Activated naive CD8-positive, alpha-beta T cell treated with anti-CD3 and anti-CD28 coated beads, Interleukin-2, amount 10 ng/mL, durations not matched to agents 7 days and 5 days (primary cell): ENCODE measurements at regions not wholly inside any gene's neighbourhood (a gene's known extent, or its start where the extent isn't known, plus 50 kb on each side); places are given as distances from the start of the nearest gene placed in this dataset.

Experiments used
- ATAC-seq: fragments of 150-1000 bp; cut with Tn5 transposase; one replicate; pipeline ENCODE4 v1.10.0; 2021; ENCODE audit warnings: low read depth, moderate library complexity
- POLR2A ChIA-PET: fragments of 350-600 bp; sonication (Branson Sonifier 250); formaldehyde crosslinking; loops from one replicate; lab custom pipeline; 2021; ENCODE audit warnings: antibody characterized with exemption; lab: Charles Lee
- DNase-seq: peaks from one replicate; pipeline ENCODE4 v3.0.0; 2021
- H3K27ac Mint-ChIP-seq: one replicate; pipeline ENCODE4 v1.8.0; 2022; ENCODE audit warnings: mild to moderate bottlenecking, mixed read lengths
- H3K27me3 Mint-ChIP-seq: one replicate; pipeline ENCODE4 v1.8.0; 2022; ENCODE audit warnings: mild to moderate bottlenecking, moderate library complexity, mixed read lengths
- H3K36me3 Mint-ChIP-seq: one replicate; pipeline ENCODE4 v1.8.0; 2021; ENCODE audit warnings: mild to moderate bottlenecking, mixed read lengths
- H3K4me1 Mint-ChIP-seq: one replicate; pipeline ENCODE4 v1.8.0; 2021; ENCODE audit warnings: mixed read lengths
- H3K4me3 Mint-ChIP-seq: one replicate; pipeline ENCODE4 v1.8.0; 2022; ENCODE audit warnings: mild to moderate bottlenecking, moderate library complexity, mixed read lengths
- H3K9me3 Mint-ChIP-seq: one replicate; pipeline ENCODE4 v1.8.0; 2021; ENCODE audit warnings: mixed read lengths

DNA sequence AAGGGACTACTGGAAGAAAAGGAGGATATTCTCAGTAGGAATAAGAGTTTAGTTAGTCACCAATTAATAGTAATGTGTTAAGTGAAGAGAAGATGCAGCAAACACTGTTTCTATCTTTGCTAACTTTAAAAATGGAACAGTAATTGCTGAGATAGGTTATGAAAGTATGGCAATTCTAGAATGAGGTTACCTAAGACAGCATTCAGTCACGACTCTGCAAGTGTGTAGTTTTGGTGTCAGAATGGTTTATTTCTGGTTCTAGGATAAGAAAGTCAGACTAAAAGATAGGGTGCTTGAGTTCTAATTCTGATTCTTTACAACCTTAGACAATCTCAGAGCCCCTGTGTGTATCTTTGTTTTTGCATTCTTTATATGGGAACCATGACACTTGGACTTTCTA lies 138.1 kb downstream of the POU4F1 start:
- H3K4me3 Mint-ChIP-seq: no peak overlapping the region
- no peak overlapping the region for H3K27ac Mint-ChIP-seq
- POLR2A ChIA-PET: no interaction called here
- H3K4me1 Mint-ChIP-seq: no peaks in the 10 kb centered on the region
- H3K27me3 Mint-ChIP-seq: peaks cover under 1% of the 10 kb centered on the region
- no peaks in the 10 kb centered on the region for H3K36me3 Mint-ChIP-seq
- H3K9me3 Mint-ChIP-seq: no peaks in the 10 kb centered on the region
- DNase-seq (no peak), ATAC-seq (no peak)

DNA sequence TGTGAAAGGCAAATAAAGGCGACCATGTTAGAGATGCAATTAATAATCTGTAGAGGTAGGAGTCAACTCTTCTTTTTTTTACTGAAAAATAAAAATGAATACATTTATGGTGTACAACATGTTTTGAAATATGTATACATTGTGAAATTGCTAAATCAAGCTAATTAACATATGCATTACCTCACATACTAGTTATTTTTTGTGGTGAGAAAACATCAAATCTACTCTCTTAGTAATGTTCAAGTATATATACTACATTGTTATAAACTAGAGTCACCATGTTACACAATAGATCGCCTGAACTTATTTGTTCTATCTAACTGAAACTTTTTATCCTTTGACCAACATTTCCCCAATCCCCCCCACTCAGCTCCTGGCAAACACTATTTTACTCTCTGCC lies 143.2 kb downstream of the POU4F1 start:
- no peak for ATAC-seq
- H3K4me3 Mint-ChIP-seq: no peak overlapping the region

DNA sequence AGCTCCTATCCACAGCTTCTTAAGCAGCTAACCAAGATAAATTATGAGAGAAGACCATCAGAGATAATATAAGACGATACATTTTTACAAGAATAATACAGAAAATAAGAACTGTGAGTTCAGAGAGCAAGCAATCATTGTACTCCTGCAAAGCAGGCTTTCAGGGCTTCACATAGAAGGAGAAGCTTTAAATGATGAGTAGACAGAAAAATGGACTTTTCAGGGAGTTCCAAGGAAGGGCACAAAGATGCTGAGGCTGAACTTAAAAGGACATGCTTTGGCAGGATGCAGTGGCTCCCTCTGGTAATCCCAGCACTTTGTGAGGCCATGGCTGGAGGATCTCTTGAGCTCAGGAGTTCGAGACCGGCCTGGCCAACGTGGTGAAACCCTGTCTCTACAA lies 159.5 kb downstream of the POU4F1 start:
- Mint-ChIP-seq H3K4me3 (no peak overlapping the region), H3K27ac (no peak overlapping the region), H3K4me1 (no peaks in the 10 kb centered on the region), H3K9me3 (no peaks in the 10 kb centered on the region), H3K36me3 (no peaks in the 10 kb centered on the region), H3K27me3 (no peaks in the 10 kb centered on the region)
- no peak for DNase-seq
- POLR2A ChIA-PET: interaction anchor here (0.7 kb wide), 1 partner anchor 1442 kb away, joined by 5 read pairs; no protein-coding TSS in a partner anchor
- ATAC-seq: no peak

More for the DNA sequence above, 143.2 kb downstream of the POU4F1 start:
- no peaks in the 10 kb centered on the region for H3K36me3 Mint-ChIP-seq
- H3K27ac Mint-ChIP-seq: no peak overlapping the region
- POLR2A ChIA-PET: no interaction called here
- H3K9me3 Mint-ChIP-seq: peaks cover 3% of the 10 kb centered on the region
- H3K27me3 Mint-ChIP-seq: no peaks in the 10 kb centered on the region
- no peak for DNase-seq
- no peaks in the 10 kb centered on the region for H3K4me1 Mint-ChIP-seq

DNA sequence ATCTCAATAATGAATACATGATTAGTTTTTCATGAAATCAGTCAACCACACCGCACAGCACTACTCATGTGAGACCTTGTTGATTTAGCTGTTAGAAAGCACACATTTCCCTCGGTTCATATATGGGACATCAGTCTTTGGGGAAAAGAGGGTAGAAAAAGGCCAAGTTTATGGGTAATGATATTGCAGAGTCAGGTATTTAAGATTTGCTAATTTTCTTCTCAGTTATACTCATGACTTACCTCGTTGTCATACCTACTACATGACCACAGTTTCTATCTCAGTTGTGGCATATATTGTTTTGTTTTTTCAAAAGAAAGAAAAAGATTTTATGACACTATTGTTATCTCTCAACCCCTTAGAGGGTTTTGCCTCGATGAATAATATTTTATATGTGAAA lies 165.6 kb downstream of the POU4F1 start:
- H3K4me1 Mint-ChIP-seq: no peaks in the 10 kb centered on the region
- no peaks in the 10 kb centered on the region for H3K36me3 Mint-ChIP-seq
- ATAC-seq: no peak
- H3K4me3 Mint-ChIP-seq: no peak overlapping the region
- H3K9me3 Mint-ChIP-seq: no peaks in the 10 kb centered on the region
- H3K27me3 Mint-ChIP-seq: peaks cover 2% of the 10 kb centered on the region
- no peak for DNase-seq
- H3K27ac Mint-ChIP-seq: no peak overlapping the region
- POLR2A ChIA-PET: no interaction called here

DNA sequence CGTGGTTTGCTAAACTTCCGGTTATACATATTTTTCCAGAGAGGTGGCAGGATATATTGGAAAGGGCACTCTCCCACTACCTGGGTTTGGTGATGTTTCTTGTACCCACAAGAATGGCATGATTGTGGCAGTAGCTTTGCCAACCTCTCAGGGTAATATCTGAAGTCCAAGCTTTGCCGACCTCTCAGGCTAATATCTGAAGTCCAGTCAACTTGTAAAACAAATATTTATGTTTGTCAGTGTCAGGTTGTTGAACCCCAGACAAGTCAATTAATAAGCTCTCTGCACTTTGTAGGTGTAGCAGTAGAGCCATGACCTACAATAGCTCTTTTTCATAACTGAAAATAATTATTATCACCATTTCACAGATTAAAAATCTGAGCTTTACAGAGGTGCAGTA lies 167.0 kb downstream of the POU4F1 start:
- no peak for DNase-seq
- no peak overlapping the region for H3K4me3 Mint-ChIP-seq
- no peaks in the 10 kb centered on the region for H3K4me1 Mint-ChIP-seq
- POLR2A ChIA-PET: no interaction called here
- H3K27me3 Mint-ChIP-seq: peaks cover 2% of the 10 kb centered on the region
- no peaks in the 10 kb centered on the region for H3K9me3 Mint-ChIP-seq
- H3K36me3 Mint-ChIP-seq: no peaks in the 10 kb centered on the region
- H3K27ac Mint-ChIP-seq: no peak overlapping the region
- no peak for ATAC-seq

DNA sequence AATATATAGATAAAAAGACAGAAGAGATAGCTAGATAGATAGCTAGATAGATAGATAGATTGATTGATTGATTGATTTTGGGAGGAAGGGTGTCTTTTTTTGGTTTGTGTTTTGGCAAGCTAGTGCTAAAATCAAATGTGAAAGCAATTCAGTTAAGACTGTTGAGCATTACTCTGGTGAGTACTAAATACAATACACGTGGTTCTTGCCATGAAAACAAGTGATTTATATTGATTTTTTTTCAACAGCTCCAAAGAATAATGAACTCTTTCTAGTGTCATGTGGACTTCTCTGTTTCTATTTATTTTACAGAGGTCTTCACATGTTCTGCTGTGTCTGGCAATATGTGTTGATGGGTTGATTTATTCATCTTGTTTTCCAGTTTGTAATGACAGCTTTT lies 172.0 kb downstream of the POU4F1 start:
- Mint-ChIP-seq H3K27ac (no peak overlapping the region), H3K27me3 (peaks cover 2% of the 10 kb centered on the region), H3K36me3 (no peaks in the 10 kb centered on the region), H3K4me3 (no peak overlapping the region), H3K9me3 (no peaks in the 10 kb centered on the region), H3K4me1 (no peaks in the 10 kb centered on the region)
- DNase-seq (no peak), ATAC-seq (no peak)
- POLR2A ChIA-PET: no interaction called here

DNA sequence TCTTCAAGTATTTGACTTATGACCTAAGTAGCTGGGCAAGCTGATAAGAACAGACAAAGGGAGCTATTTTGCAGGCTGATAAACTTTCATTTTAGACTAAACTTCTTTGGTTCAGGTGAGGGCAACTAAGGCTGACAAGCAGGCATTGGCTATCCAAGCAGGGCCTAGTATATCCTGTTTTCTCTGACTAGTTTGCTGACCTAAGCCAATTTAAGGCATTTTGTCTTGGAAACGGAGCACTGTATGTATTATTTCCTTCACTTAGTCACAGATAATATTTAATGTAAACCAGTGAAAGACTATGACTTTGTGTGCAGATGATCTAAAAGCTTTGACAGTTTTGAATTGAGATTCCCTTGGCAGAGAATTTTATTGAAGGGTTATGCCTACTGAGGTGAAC lies 172.5 kb downstream of the POU4F1 start:
- no peaks in the 10 kb centered on the region for H3K4me1 Mint-ChIP-seq
- DNase-seq (no peak), ATAC-seq (no peak)
- H3K36me3 Mint-ChIP-seq: no peaks in the 10 kb centered on the region
- POLR2A ChIA-PET: no interaction called here
- peaks cover 2% of the 10 kb centered on the region for H3K27me3 Mint-ChIP-seq
- no peak overlapping the region for H3K4me3 Mint-ChIP-seq
- H3K27ac Mint-ChIP-seq: no peak overlapping the region
- no peaks in the 10 kb centered on the region for H3K9me3 Mint-ChIP-seq

DNA sequence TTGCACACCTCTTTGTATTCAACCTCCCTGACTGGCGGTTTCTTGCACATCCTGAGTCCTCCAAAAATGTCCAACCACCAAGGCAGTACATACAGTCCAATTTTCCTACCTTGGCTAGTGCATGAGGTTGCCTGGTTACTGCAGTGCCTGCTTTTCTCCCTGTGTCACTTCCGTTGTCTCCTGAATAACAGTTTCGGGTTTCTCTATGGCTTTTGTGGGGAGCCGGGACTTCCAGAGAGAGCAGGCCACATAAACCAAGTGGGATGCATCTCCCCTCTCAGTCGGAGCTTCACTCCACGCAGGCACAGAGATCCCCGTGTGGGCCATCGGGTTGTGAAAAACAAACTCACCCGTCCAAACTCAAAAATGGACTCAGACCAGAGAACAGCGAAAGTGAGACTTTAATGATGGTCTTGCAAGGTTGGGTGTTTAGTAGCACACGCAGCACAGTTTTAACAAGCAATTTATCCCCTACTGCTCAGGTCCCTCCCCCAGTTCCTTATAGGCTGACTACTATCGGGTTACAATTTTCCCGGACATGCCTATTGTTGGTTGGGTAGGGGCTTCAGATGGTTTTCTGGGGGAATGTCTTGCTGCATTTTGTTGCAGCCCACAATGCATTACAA lies 173.1 kb downstream of the POU4F1 start:
- peaks cover 2% of the 10 kb centered on the region for H3K27me3 Mint-ChIP-seq
- no peak overlapping the region for H3K27ac Mint-ChIP-seq
- no peaks in the 10 kb centered on the region for H3K36me3 Mint-ChIP-seq
- no peak overlapping the region for H3K4me3 Mint-ChIP-seq
- no peaks in the 10 kb centered on the region for H3K9me3 Mint-ChIP-seq
- ATAC-seq: no peak
- DNase-seq: no peak
- POLR2A ChIA-PET: no interaction called here
- H3K4me1 Mint-ChIP-seq: no peaks in the 10 kb centered on the region

DNA sequence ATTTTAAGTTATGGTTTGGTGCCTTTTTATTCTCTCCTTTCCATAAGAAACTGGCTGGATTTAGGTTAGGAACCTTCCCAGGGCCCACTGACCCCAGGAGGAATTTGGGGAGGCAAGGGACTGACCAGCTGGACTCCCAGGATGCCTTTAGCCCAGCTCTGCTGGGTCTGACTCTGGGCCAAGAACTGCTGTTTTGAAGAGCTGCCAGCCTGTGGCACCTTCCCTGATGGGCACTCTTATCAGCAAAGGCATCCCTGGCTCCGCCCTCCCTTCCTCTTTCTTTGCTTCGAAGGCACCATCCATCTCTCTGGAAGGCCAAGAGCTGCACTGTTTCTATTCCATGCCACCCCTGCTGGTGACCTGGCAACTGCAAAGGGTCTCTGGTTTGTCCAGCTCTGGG lies 174.7 kb downstream of the POU4F1 start:
- Mint-ChIP-seq H3K36me3 (no peaks in the 10 kb centered on the region), H3K27ac (no peak overlapping the region), H3K27me3 (peaks cover 2% of the 10 kb centered on the region), H3K4me1 (no peaks in the 10 kb centered on the region), H3K4me3 (no peak overlapping the region), H3K9me3 (no peaks in the 10 kb centered on the region)
- DNase-seq (no peak), ATAC-seq (no peak)
- POLR2A ChIA-PET: no interaction called here

DNA sequence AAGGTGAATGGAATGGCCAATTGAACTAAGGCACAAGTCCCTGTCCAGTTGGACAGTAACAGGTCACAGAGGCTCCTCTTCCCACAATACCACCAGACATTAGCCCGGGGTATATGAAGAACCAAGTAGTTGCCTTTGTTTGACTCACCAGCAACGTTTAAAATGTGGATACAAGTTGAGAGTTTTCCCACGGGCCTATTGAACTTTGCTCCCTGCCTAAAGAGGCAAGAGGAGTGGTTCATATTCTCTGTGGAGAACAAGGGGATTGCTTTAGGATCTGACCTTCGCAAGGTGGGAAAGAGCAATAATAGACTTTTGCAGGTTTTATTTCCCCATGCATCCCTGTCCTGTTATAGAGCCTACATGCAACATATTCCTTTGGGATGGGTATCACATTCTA lies 177.2 kb downstream of the POU4F1 start:
- Mint-ChIP-seq H3K27ac (no peak overlapping the region), H3K9me3 (no peaks in the 10 kb centered on the region), H3K36me3 (no peaks in the 10 kb centered on the region), H3K4me3 (no peak overlapping the region), H3K27me3 (no peaks in the 10 kb centered on the region), H3K4me1 (no peaks in the 10 kb centered on the region)
- ATAC-seq (no peak), DNase-seq (no peak)
- POLR2A ChIA-PET: no interaction called here

DNA sequence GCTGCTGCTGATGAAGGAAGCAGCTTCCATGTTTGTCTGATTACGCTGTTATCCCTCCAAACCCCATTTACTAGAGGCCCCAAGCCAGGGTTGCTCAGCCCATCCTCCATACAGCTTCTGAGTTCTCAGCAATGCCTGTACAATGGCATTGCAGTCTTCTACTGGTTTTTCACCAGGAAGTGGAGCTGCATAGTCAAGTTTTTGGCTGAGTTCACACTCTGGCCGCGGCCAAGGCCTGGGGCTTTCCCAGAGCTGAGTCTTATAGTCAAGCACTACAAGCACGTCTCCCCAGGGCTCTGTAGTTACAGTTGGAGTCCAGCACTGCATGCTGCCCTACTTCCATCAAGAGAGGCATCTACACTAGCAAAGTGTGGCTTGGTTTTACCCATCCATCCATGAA lies 182.5 kb downstream of the POU4F1 start:
- ATAC-seq: no peak
- no peaks in the 10 kb centered on the region for H3K27me3 Mint-ChIP-seq
- DNase-seq: no peak
- no peaks in the 10 kb centered on the region for H3K36me3 Mint-ChIP-seq
- H3K4me1 Mint-ChIP-seq: no peaks in the 10 kb centered on the region
- H3K27ac Mint-ChIP-seq: no peak overlapping the region
- H3K9me3 Mint-ChIP-seq: no peaks in the 10 kb centered on the region
- POLR2A ChIA-PET: no interaction called here
- no peak overlapping the region for H3K4me3 Mint-ChIP-seq

DNA sequence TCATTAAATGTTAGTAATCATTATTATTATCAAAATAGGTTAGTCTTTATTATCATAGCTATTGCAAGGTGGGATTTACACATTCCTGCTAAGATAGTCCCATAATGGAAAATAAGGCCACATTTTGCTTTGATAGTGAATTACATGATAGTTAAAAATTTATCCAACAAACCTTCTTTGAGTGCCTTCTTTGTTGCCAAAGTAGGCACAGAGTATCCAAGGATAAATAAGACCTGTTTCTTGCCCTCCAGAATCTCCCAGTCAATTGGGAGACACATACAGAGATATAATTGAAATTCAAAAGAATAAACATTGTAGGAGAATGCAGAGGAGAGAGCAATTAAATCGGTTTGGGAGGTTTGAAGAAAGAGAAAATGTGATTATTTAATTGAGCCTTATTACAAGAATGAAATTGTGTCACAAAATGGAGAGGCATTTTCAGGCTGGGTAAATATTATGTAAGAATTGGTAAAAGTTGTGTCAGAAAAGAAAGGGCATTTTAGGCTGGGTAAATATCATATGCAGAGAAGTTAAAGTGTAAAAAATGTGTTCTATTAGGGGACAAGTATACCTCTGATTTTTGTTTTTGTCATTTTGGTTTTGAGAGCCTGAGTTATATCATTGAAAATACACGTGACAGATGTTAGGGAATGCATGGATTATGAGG lies 189.3 kb downstream of the POU4F1 start:
- DNase-seq (no peak), ATAC-seq (no peak)
- POLR2A ChIA-PET: no interaction called here
- H3K27ac Mint-ChIP-seq: no peak overlapping the region
- H3K9me3 Mint-ChIP-seq: no peaks in the 10 kb centered on the region
- H3K4me1 Mint-ChIP-seq: no peaks in the 10 kb centered on the region
- peaks cover 1% of the 10 kb centered on the region for H3K27me3 Mint-ChIP-seq
- H3K36me3 Mint-ChIP-seq: no peaks in the 10 kb centered on the region
- no peak overlapping the region for H3K4me3 Mint-ChIP-seq

DNA sequence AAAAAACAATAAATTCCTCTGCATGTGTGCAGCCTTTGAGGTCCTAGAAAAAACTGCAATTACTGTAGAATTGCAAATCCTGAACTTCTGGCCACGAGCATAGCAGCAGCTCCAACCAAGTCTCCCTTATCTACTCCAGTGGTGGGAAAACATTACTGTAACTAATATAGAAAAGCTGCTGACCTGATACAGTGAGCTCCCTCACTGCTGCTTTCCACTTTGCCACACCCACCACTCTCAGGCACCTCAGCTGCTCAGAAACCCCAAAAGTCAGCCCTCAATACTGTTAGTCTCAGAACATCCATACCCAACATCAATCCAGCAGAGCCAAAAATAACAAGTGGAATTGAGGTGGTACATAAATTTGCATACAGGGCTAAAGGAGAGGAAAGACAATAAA lies 192.5 kb downstream of the POU4F1 start:
- POLR2A ChIA-PET: no interaction called here
- no peak for ATAC-seq

DNA sequence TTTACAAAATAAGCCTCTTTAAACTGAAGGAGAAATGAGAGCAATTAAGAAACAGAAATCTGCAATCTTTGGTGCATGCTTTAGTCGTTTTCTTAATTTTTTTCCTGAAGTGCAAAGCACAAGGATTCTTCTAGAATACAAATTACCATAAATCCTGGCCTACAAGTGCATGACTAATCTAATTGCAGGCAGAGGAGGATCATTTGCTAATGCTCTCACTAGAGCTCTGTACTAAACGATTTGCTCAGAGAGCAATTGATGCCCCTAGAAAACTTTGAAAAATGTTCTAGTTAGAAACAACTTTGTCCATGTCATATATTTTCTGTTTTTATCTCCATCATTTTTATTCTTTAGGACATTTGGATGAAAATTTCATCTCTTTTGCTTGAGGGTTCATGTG lies 193.2 kb downstream of the POU4F1 start:
- no peaks in the 10 kb centered on the region for H3K9me3 Mint-ChIP-seq
- peaks cover 1% of the 10 kb centered on the region for H3K27me3 Mint-ChIP-seq
- ATAC-seq (no peak), DNase-seq (no peak)
- no peak overlapping the region for H3K27ac Mint-ChIP-seq
- no peaks in the 10 kb centered on the region for H3K36me3 Mint-ChIP-seq
- POLR2A ChIA-PET: no interaction called here
- H3K4me3 Mint-ChIP-seq: no peak overlapping the region
- no peaks in the 10 kb centered on the region for H3K4me1 Mint-ChIP-seq

More for the DNA sequence above, 192.5 kb downstream of the POU4F1 start:
- no peak overlapping the region for H3K27ac Mint-ChIP-seq
- no peaks in the 10 kb centered on the region for H3K36me3 Mint-ChIP-seq
- no peaks in the 10 kb centered on the region for H3K4me1 Mint-ChIP-seq
- peaks cover 1% of the 10 kb centered on the region for H3K27me3 Mint-ChIP-seq
- H3K9me3 Mint-ChIP-seq: no peaks in the 10 kb centered on the region
- H3K4me3 Mint-ChIP-seq: no peak overlapping the region
- DNase-seq: no peak
